ENCODE measurements at regions not wholly inside any gene's neighbourhood (a gene's known extent, or its start where the extent isn't known, plus 50 kb on each side); places are given as distances from the start of the nearest gene placed in this dataset.
"Not testable (repeated sequence)": the region's sequence is repeated elsewhere in the genome, so short reads cannot be mapped to it uniquely, and the experiment has no call there.

GRCh38 chr1:171397851-171398469 is 84.0 kb downstream of the FMO4 start:
- DNase-seq = no peak

- peak; percentile 19 for DNase-seq
Measured at GRCh38 chr1:171403393-171403792, 81.9 kb upstream of the PRRC2C start.

GRCh38 chr1:171405391-171405714 is 80.0 kb upstream of the PRRC2C start:
- DNase-seq = no peak

- DNase-seq = not testable (repeated sequence)
Measured at GRCh38 chr1:171413557-171413956, 71.8 kb upstream of the PRRC2C start.

- no peak for DNase-seq
Measured at GRCh38 chr1:171418546-171418945, 66.8 kb upstream of the PRRC2C start.

- no peak for DNase-seq
Measured at GRCh38 chr1:171420810-171421209, 64.5 kb upstream of the PRRC2C start.

GRCh38 chr1:171421413-171422020 is 63.8 kb upstream of the PRRC2C start:
- no peak for DNase-seq

- peak; percentile 55 for DNase-seq
Measured at GRCh38 chr1:171422511-171422910, 62.8 kb upstream of the PRRC2C start.

GRCh38 chr1:171424494-171424893 is 60.8 kb upstream of the PRRC2C start:
- no peak for DNase-seq

GRCh38 chr1:171426645-171427044 is 58.7 kb upstream of the PRRC2C start:
- DNase-seq = no peak

GRCh38 chr1:171427852-171428471 is 57.4 kb upstream of the PRRC2C start:
- no peak for DNase-seq

- DNase-seq = no peak
Measured at GRCh38 chr1:171429137-171429536, 56.2 kb upstream of the PRRC2C start.

- DNase-seq = no peak
Measured at GRCh38 chr1:171431994-171432393, 53.3 kb upstream of the PRRC2C start.

GRCh38 chr1:171432473-171432872 is 52.9 kb upstream of the PRRC2C start:
- DNase-seq = no peak

GRCh38 chr1:171433451-171433850 is 51.9 kb upstream of the PRRC2C start:
- DNase-seq = peak; percentile 70

- peak; percentile 80 for DNase-seq
Measured at GRCh38 chr1:171434717-171435346, 50.5 kb upstream of the PRRC2C start.

All from fibroblast of upper back skin (primary cell).